Activated CD8-positive, alpha-beta memory T cell treated with anti-CD3 and anti-CD28 coated beads, Interleukin-2, amount 10 ng/mL, durations not matched to agents 7 days and 5 days (primary cell): ENCODE measurements at regions not wholly inside any gene's neighbourhood (a gene's known extent, or its start where the extent isn't known, plus 50 kb on each side); places are given as distances from the start of the nearest gene placed in this dataset.
"Not testable (repeated sequence)": the region's sequence is repeated elsewhere in the genome, so short reads cannot be mapped to it uniquely, and the experiment has no call there.

Experiments
- ATAC-seq: fragments of 150-1000 bp; cut with Tn5 transposase; one replicate; pipeline ENCODE4 v1.10.0; 2021; ENCODE audit warnings: moderate library complexity
- CTCF ChIA-PET: fragments of 350-600 bp; sonication (Branson Sonifier 250); formaldehyde crosslinking; loops from one replicate; lab custom pipeline; 2021; ENCODE audit warnings: antibody characterized with exemption; lab: Charles Lee
- DNase-seq: peaks from one replicate; pipeline ENCODE4 v3.0.0-alpha.2; 2020
- H3K27ac Mint-ChIP-seq: one replicate; pipeline ENCODE4 v1.8.0; 2021; ENCODE audit warnings: mild to moderate bottlenecking, mixed read lengths
- H3K27me3 Mint-ChIP-seq: one replicate; pipeline ENCODE4 v1.8.0; 2021; ENCODE audit warnings: mixed read lengths
- H3K36me3 Mint-ChIP-seq: one replicate; pipeline ENCODE4 v1.8.0; 2021; ENCODE audit warnings: mild to moderate bottlenecking, mixed read lengths
- H3K4me1 Mint-ChIP-seq: one replicate; pipeline ENCODE4 v1.8.0; 2021; ENCODE audit warnings: mixed read lengths
- H3K4me3 Mint-ChIP-seq: one replicate; pipeline ENCODE4 v1.8.0; 2021; ENCODE audit warnings: mild to moderate bottlenecking, moderate library complexity, mixed read lengths
- H3K9me3 Mint-ChIP-seq: one replicate; pipeline ENCODE4 v1.8.0; 2022; ENCODE audit warnings: low read depth, mixed read lengths

- H3K27me3 Mint-ChIP-seq, H3K9me3 Mint-ChIP-seq, H3K4me1 Mint-ChIP-seq, DNase-seq, ATAC-seq, H3K27ac Mint-ChIP-seq, H3K36me3 Mint-ChIP-seq, H3K4me3 Mint-ChIP-seq, CTCF ChIA-PET: not testable (repeated sequence)
Measured at GRCh38 chr5:164533426-164533825, 1028.0 kb downstream of the MAT2B start.

DNA sequence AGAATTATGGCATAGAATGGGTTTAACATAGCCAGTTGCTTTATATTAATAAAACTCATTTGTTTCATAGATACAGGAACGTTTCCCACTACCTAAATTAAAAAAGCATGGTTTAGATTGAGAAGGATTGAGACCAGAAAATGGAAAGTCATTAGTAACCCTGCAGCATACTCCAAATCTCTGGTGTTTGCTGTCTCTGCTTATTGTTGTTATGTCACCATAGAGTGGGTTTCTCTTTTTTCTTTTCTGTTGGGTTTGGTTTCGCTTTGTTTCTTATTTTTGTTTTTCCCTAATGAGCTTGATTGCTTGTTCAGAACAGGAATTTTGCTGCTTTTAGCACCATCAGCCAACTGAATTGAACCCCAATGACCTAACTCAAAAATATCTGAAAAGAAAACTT is 1034.8 kb downstream of the MAT2B start:
- Mint-ChIP-seq H3K9me3 (peaks cover 4% of the 10 kb centered on the region), H3K4me3 (no peak overlapping the region), H3K27ac (no peak overlapping the region), H3K27me3 (no peaks in the 10 kb centered on the region), H3K36me3 (no peaks in the 10 kb centered on the region), H3K4me1 (no peaks in the 10 kb centered on the region)
- CTCF ChIA-PET, result no interaction called here
- ATAC-seq (no peak), DNase-seq (no peak)

DNA sequence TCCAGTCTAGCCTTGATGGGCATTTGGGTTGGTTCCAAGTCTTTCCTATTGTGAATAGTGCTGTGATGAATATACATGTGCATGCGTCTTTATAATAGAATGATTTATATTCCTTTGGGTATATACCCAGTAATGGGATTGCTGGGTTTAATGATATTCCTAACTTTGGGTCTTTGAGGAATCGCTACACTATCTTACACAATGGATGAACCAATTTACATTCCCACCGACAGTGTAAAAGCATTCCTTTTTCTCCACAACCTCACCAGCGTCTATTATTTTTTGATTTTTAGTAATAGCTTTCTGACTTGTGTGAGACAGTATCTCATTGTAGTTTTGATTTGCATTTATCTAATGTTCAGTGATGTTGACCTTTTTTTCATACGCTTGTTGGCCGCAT is 1040.1 kb downstream of the MAT2B start:
- Mint-ChIP-seq H3K4me3 (no peak overlapping the region), H3K27me3 (no peaks in the 10 kb centered on the region), H3K27ac (no peak overlapping the region), H3K9me3 (peaks cover 4% of the 10 kb centered on the region), H3K36me3 (no peaks in the 10 kb centered on the region), H3K4me1 (no peaks in the 10 kb centered on the region)
- DNase-seq, result no peak
- CTCF ChIA-PET, result no interaction called here
- no peak for ATAC-seq

- Mint-ChIP-seq H3K9me3 (peaks cover 3% of the 10 kb centered on the region), H3K4me1 (no peaks in the 10 kb centered on the region), H3K36me3 (no peaks in the 10 kb centered on the region), H3K27ac (no peak overlapping the region), H3K27me3 (no peaks in the 10 kb centered on the region), H3K4me3 (no peak overlapping the region)
- DNase-seq (no peak), ATAC-seq (no peak)
- CTCF ChIA-PET, result no interaction called here
Measured at GRCh38 chr5:164553851-164554250, 1048.4 kb downstream of the MAT2B start.

DNA sequence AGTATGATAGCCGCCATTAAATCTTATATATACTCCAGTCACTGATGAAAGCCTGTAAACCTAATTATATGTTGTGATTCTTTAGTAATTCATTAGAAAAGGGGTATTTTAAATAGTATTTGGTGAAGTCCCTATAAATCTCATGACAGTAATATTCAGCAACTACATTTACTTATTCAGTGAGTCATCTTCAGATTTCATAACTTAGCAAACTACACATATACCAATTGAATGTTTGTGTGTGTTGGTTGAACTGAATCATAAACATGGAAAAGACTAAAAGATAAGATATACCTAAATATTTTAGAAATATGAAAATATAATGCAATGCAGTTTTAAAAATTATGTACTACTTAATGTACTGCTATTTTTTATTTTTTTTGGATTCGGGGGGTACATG is 1050.4 kb downstream of the MAT2B start:
- no peak for ATAC-seq
- Mint-ChIP-seq H3K27me3 (no peaks in the 10 kb centered on the region), H3K4me1 (no peaks in the 10 kb centered on the region), H3K9me3 (peaks cover 3% of the 10 kb centered on the region), H3K4me3 (no peak overlapping the region), H3K27ac (no peak overlapping the region), H3K36me3 (no peaks in the 10 kb centered on the region)
- no peak for DNase-seq
- CTCF ChIA-PET, result no interaction called here

GRCh38 chr5:164560216-164560615 is 1054.8 kb downstream of the MAT2B start:
- no peaks in the 10 kb centered on the region for H3K36me3 Mint-ChIP-seq
- no peak for ATAC-seq
- DNase-seq, result no peak
- H3K4me3 Mint-ChIP-seq, result no peak overlapping the region
- H3K27ac Mint-ChIP-seq, result no peak overlapping the region
- CTCF ChIA-PET, result no interaction called here
- no peaks in the 10 kb centered on the region for H3K27me3 Mint-ChIP-seq
- H3K4me1 Mint-ChIP-seq, result no peaks in the 10 kb centered on the region
- peaks cover 3% of the 10 kb centered on the region for H3K9me3 Mint-ChIP-seq

DNA sequence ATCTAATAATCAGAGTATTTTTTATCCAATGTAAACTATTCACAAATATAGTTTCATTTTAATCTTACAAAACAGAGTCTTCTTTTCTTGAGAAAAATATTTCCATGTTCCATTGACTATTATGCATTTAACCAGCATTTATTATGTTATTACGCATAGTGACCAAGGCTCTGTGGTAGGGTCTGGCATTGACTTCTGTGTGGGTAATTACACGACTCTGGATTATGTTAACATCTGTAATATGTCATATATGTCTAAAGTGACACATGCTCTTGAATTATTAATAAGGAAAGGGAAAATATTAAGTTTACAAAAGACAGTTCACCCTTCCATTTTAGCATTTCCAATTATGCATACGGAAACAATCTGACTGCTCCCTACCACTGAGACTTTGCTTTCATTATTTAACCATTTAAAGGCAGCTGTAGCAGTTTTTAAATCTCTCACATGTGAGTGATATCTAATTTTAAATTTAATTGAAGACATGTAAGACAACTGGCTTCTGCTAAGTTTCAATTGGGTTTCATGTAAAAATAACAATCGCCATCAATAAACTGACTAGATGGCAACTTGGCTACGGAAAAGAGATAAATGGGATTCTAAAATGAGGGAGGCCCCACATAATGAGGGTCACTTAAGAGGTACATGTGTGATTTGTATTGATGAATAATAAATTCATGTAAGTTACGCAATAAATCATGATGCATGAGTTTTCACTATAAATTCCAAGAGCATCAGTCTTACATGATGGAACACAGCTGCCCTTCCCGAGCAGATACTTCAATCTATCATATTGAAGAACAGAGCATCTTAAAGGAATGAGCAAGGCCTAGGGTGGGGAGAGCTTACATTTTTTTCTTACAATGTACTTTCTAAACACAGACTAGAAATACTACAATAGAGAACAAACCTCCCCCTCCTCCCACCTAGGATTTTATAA is 1056.8 kb downstream of the MAT2B start:
- CTCF ChIA-PET, result no interaction called here
- ATAC-seq (no peak), DNase-seq (no peak)
- Mint-ChIP-seq H3K9me3 (peaks cover under 1% of the 10 kb centered on the region), H3K36me3 (no peaks in the 10 kb centered on the region), H3K27ac (no peak overlapping the region), H3K27me3 (no peaks in the 10 kb centered on the region), H3K4me3 (no peak overlapping the region), H3K4me1 (no peaks in the 10 kb centered on the region)

DNA sequence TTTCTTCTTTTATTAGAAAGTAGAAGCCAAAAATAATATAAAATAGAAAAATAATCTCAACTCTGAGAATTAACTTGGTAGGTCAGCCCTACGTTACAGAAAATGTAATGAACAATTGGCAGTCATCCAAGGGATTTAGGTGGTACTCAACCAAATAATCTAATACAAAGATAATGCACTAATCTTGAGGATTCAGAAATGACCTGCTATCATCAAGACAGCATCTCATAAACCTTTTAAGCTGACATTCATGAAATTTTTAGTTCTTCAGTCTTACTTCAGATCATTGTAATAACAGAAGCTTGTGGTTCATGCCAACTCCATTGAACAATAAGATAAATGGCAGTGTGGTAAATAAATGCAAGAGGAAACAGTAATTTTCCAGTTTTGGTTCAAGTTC is 1058.0 kb downstream of the MAT2B start:
- ATAC-seq (no peak), DNase-seq (no peak)
- no peak overlapping the region for H3K27ac Mint-ChIP-seq
- H3K4me3 Mint-ChIP-seq, result no peak overlapping the region
- CTCF ChIA-PET, result no interaction called here
- H3K4me1 Mint-ChIP-seq, result no peaks in the 10 kb centered on the region
- H3K36me3 Mint-ChIP-seq, result no peaks in the 10 kb centered on the region
- no peaks in the 10 kb centered on the region for H3K9me3 Mint-ChIP-seq
- no peaks in the 10 kb centered on the region for H3K27me3 Mint-ChIP-seq

DNA sequence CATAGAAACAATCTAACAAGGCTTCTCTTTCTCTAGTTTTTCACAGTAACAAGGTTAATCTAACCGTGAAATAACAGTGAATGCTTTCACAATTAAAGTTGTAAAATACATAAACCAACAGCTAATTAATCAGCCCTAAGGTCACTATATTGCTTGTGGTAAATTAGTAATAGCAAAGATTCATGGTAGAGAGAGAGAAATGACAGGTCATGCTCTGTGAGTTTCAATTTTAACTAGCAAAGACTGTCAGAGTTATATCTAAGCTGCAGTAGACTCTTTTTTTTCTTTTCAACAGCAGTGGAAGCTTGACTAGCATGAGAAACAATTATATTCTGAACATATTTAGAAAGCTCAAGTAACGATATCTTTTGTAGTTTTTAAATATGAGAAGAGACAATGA is 1068.0 kb downstream of the MAT2B start:
- Mint-ChIP-seq H3K4me3 (no peak overlapping the region), H3K27ac (no peak overlapping the region), H3K36me3 (no peaks in the 10 kb centered on the region), H3K9me3 (peaks cover 13% of the 10 kb centered on the region), H3K4me1 (no peaks in the 10 kb centered on the region), H3K27me3 (no peaks in the 10 kb centered on the region)
- ATAC-seq, result no peak
- CTCF ChIA-PET, result no interaction called here
- DNase-seq, result no peak

- ATAC-seq, result no peak
- CTCF ChIA-PET, result no interaction called here
- Mint-ChIP-seq H3K27ac (no peak overlapping the region), H3K4me3 (no peak overlapping the region), H3K4me1 (no peaks in the 10 kb centered on the region), H3K36me3 (no peaks in the 10 kb centered on the region), H3K27me3 (no peaks in the 10 kb centered on the region), H3K9me3 (peaks cover 4% of the 10 kb centered on the region)
- no peak for DNase-seq
Measured at GRCh38 chr5:164577201-164577600, 1071.8 kb downstream of the MAT2B start.

DNA sequence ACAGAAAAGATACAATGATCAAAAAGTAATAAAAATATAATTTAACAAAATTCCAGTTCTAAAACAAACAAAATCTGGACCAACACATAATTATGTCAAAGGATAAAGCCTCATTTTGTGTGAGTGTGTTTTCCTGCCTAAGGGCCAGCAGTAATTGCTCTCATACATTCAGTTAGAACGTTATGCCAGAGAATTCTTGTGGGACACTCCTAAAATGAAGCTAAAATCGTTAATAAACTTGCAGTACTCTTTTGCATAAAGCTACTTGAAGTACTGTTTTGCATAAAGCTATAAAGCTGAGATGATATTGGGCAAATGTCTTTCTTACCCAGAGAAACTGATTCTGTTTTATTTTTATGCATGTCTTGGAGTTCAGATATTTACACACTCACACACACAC is 1072.3 kb downstream of the MAT2B start:
- Mint-ChIP-seq H3K4me1 (no peaks in the 10 kb centered on the region), H3K27ac (no peak overlapping the region), H3K27me3 (no peaks in the 10 kb centered on the region), H3K36me3 (no peaks in the 10 kb centered on the region), H3K9me3 (peaks cover 4% of the 10 kb centered on the region), H3K4me3 (no peak overlapping the region)
- ATAC-seq, result no peak
- CTCF ChIA-PET, result no interaction called here
- DNase-seq, result no peak

DNA sequence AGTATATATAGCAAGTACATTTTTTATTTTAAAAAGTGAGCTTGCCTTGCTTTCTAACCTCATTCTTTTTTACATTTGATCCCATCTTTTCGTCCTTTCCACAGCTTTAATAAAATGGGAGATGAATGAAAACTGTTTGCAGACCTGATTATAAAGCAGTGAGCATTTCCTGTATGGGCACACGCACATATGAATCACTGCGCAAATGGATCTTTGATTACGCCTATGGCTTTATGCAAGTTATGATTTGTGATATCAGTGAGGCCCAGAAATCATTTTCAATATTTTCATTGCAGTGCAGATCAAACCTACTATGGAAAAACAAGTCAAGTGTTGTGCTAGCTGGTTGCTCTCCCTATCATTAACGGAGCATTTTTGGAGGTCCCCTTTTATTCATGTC is 1073.0 kb downstream of the MAT2B start:
- ATAC-seq, result no peak
- H3K4me3 Mint-ChIP-seq, result no peak overlapping the region
- no peaks in the 10 kb centered on the region for H3K4me1 Mint-ChIP-seq
- CTCF ChIA-PET, result no interaction called here
- no peak for DNase-seq
- peaks cover 4% of the 10 kb centered on the region for H3K9me3 Mint-ChIP-seq
- H3K36me3 Mint-ChIP-seq, result no peaks in the 10 kb centered on the region
- no peaks in the 10 kb centered on the region for H3K27me3 Mint-ChIP-seq
- H3K27ac Mint-ChIP-seq, result no peak overlapping the region

DNA sequence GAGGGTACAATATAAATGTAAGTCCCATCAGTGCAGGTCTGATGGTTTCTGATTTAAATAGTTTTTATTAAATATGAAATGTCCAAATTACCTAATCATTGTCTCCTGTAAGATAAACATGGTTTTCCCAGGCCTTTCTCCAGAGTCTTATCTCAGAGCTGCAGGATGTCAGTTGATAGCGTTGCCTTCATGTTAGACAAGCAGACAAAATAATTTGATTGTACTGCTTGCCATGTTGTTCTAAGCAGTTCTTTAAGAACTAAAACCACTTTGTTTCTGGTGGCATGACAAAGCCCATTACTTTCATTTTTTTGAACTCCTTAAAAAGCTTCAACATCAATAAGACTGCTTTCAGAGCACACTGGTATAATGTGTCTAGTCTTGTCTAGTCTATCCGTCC is 1073.5 kb downstream of the MAT2B start:
- H3K4me1 Mint-ChIP-seq, result no peaks in the 10 kb centered on the region
- no peak overlapping the region for H3K4me3 Mint-ChIP-seq
- no peak overlapping the region for H3K27ac Mint-ChIP-seq
- CTCF ChIA-PET, result no interaction called here
- H3K27me3 Mint-ChIP-seq, result no peaks in the 10 kb centered on the region
- DNase-seq (no peak), ATAC-seq (no peak)
- H3K9me3 Mint-ChIP-seq, result peaks cover 4% of the 10 kb centered on the region
- H3K36me3 Mint-ChIP-seq, result no peaks in the 10 kb centered on the region

DNA sequence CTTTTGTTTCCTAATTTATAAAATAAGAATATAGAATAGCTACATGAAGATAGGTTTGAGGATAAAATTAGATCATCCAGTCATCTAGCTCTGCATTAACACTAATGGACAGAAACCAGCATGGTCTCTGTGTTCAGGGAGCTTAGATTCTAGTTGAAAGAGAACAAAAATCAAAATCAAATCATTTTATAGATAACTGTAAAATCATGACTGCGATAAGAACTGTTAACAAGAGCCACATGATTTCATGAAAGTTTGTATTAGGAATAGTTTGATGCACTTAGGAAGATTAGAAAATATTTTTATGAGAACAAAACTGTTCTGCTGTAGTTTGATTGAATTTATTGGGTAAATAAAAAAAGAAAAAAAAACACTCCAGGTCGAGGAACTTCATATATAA is 1074.7 kb downstream of the MAT2B start:
- Mint-ChIP-seq H3K27ac (no peak overlapping the region), H3K4me1 (no peaks in the 10 kb centered on the region), H3K36me3 (no peaks in the 10 kb centered on the region), H3K9me3 (peaks cover 1% of the 10 kb centered on the region), H3K27me3 (no peaks in the 10 kb centered on the region), H3K4me3 (no peak overlapping the region)
- ATAC-seq (no peak), DNase-seq (no peak)
- CTCF ChIA-PET, result no interaction called here
